ENCODE measurements at regions not wholly inside any gene's neighbourhood (a gene's known extent, or its start where the extent isn't known, plus 50 kb on each side); places are given as distances from the start of the nearest gene placed in this dataset.
"Not testable (repeated sequence)": the region's sequence is repeated elsewhere in the genome, so short reads cannot be mapped to it uniquely, and the experiment has no call there.

DNA sequence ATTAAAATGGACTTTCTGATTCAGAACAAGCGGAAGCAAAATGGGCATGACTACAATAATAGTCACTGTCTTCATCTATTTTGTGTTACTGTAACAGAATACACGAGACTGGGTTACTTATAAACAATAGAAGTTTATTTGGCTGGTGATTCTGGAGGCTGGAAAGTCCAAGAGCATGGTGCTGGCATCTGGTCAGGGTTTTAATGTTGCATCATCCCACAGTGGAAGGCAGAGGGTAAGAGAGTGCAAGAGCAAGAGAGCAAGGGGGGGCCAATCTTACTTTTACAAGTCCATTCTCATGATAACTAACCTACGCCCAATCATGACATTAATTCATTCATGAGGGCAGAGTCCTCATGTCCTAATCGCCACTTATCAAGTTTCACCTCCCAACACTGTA is 189.2 kb downstream of the TOX3 start:
- Mint-ChIP-seq H3K36me3 (ENCODE audit: low read depth) (no peaks in the 10 kb centered on the region), H3K27me3 (ENCODE audit: low read depth, poor library complexity) (peaks cover 9% of the 10 kb centered on the region), H3K4me1 (no peaks in the 10 kb centered on the region), H3K9me3 (peaks cover 11% of the 10 kb centered on the region), H3K27ac (no peak overlapping the region), H3K4me3 (no peak overlapping the region)
- TF ChIP-seq, protein P1, sequence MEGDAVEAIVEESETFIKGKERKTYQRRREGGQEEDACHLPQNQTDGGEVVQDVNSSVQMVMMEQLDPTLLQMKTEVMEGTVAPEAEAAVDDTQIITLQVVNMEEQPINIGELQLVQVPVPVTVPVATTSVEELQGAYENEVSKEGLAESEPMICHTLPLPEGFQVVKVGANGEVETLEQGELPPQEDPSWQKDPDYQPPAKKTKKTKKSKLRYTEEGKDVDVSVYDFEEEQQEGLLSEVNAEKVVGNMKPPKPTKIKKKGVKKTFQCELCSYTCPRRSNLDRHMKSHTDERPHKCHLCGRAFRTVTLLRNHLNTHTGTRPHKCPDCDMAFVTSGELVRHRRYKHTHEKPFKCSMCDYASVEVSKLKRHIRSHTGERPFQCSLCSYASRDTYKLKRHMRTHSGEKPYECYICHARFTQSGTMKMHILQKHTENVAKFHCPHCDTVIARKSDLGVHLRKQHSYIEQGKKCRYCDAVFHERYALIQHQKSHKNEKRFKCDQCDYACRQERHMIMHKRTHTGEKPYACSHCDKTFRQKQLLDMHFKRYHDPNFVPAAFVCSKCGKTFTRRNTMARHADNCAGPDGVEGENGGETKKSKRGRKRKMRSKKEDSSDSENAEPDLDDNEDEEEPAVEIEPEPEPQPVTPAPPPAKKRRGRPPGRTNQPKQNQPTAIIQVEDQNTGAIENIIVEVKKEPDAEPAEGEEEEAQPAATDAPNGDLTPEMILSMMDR (IDR thresholded peaks at IDR 0.05), result no peak
- no peak for DNase-seq

DNA sequence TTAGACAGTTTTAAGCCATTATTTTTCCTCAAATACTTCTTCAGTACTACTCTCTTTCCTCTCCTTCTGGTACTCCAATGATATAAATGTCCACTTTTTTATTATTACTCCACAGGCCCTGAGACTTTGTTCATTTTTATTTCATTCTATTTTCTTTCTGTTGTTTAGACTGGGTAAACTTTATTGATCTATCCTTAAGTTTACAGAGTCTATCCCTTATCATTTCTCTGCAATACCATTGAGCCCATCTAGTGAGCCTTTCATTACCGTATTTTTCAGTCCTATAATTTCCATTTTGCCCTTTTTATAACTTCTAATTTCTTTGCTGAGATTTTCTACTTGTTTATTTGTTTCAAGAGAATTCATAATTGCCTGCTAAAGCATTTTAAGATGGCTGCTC is 193.7 kb downstream of the TOX3 start:
- Mint-ChIP-seq H3K9me3 (peaks cover 11% of the 10 kb centered on the region), H3K4me3 (no peak overlapping the region), H3K27ac (no peak overlapping the region), H3K27me3 (ENCODE audit: low read depth, poor library complexity) (peaks cover 9% of the 10 kb centered on the region), H3K4me1 (no peaks in the 10 kb centered on the region), H3K36me3 (ENCODE audit: low read depth) (no peaks in the 10 kb centered on the region)
- TF ChIP-seq, protein P1 (IDR thresholded peaks at IDR 0.05), result no peak
- DNase-seq, result no peak

DNA sequence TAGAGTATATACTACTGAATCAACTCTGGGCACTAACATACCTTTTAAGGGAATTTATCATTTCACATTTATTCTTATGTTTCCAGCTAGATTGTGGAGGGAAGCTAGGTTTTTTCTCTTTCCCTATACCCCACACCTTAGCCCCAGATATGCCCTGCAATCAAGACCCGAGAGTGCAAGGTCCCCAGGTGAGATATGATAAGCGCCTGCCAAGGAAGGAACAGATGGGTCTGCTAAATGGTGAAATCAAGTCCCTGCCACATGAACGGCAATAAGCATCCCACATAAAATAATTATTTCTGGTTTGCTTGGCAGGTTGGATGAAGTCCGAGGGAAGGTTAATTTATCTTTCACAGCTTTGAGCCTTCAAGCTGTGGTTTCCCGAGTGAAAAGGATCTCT is 195.5 kb downstream of the TOX3 start:
- H3K36me3 Mint-ChIP-seq (ENCODE audit: low read depth), result no peaks in the 10 kb centered on the region
- TF ChIP-seq, protein P1 (IDR thresholded peaks at IDR 0.05), result no peak
- no peaks in the 10 kb centered on the region for H3K9me3 Mint-ChIP-seq
- peaks cover 9% of the 10 kb centered on the region for H3K27me3 Mint-ChIP-seq (ENCODE audit: low read depth, poor library complexity)
- no peaks in the 10 kb centered on the region for H3K4me1 Mint-ChIP-seq
- H3K27ac Mint-ChIP-seq, result no peak overlapping the region
- no peak for DNase-seq
- H3K4me3 Mint-ChIP-seq, result no peak overlapping the region

DNA sequence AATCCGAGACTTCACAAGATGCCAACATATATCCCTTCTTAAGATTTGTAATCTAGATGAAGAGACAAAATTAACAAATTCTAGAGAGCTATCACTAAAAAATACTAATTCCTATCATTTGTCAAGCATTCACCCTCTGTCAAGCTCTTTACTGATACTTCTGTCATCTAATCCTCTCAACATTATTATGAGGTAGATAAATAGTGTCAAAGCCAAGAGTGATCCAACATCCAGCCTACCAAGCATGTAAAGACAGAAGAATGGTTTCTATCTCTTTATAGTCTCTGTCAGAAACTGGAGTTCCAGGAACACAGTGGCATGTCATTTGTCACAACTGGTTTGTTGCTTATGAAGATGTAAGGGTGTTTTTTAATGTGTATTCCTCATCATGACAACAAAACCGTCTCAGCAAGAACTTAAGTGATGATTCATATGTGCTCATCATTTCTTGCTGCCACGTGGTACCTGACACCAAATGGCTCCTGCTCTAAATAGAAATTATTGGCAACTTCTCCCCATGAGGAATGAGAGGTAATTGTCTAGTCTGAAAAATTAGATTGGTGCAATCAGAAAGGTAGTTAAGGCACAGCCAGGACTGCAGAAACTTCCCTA is 196.8 kb downstream of the TOX3 start:
- TF ChIP-seq, protein P1 (IDR thresholded peaks at IDR 0.05), result no peak
- Mint-ChIP-seq H3K27ac (no peak overlapping the region), H3K36me3 (ENCODE audit: low read depth) (no peaks in the 10 kb centered on the region), H3K4me3 (no peak overlapping the region), H3K27me3 (ENCODE audit: low read depth, poor library complexity) (peaks cover 9% of the 10 kb centered on the region), H3K4me1 (no peaks in the 10 kb centered on the region), H3K9me3 (no peaks in the 10 kb centered on the region)
- no peak for DNase-seq

DNA sequence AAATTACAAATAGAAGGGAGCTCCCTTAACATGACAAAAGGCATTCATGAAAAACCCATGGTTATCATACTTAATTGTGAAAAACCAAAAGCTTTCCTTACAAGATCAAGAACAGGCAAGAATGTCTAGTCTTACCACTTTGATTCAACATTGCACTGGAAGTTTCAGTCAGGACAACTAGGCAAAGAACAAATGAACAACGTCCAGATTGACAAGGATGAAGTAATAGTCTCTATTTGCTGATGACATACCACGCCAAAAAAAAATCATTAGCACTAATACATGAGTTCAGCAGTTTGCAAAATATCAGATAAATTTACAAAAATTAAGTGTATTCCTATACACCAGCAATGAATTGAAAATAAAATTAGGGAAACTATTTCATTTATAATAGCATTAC is 200.2 kb downstream of the TOX3 start:
- DNase-seq, result no peak
- H3K4me1 Mint-ChIP-seq, result no peaks in the 10 kb centered on the region
- TF ChIP-seq, protein P1 (IDR thresholded peaks at IDR 0.05), result no peak
- H3K36me3 Mint-ChIP-seq (ENCODE audit: low read depth), result no peaks in the 10 kb centered on the region
- no peak overlapping the region for H3K27ac Mint-ChIP-seq
- H3K9me3 Mint-ChIP-seq, result no peaks in the 10 kb centered on the region
- no peak overlapping the region for H3K4me3 Mint-ChIP-seq
- peaks cover 6% of the 10 kb centered on the region for H3K27me3 Mint-ChIP-seq (ENCODE audit: low read depth, poor library complexity)

DNA sequence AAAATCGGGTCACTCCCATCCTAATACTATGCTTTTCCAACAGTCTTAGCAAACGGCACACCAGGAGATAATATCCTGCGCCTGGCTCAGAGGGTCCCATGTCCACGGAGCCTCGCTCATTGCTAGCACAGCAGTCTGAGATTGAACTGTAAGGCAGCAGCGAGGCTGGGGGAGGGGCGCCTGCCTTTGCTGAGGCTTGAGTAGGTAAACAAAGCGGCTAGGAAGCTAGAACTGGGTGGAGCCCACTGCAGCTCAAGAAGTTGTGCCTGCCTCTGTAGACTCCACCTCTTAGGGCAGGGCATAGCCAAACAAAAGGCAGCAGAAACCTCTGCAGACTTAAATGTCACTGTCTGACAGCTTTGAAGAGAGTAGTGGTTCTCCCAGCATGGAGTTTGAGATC is 213.3 kb downstream of the TOX3 start:
- H3K4me3 Mint-ChIP-seq; H3K4me1 Mint-ChIP-seq; DNase-seq; H3K27ac Mint-ChIP-seq; H3K27me3 Mint-ChIP-seq (ENCODE audit: low read depth, poor library complexity); H3K36me3 Mint-ChIP-seq (ENCODE audit: low read depth): not testable (repeated sequence)
- peaks cover 50% of the 10 kb centered on the region for H3K9me3 Mint-ChIP-seq
